ENCODE measurements at regions not wholly inside any gene's neighbourhood (a gene's known extent, or its start where the extent isn't known, plus 50 kb on each side); places are given as distances from the start of the nearest gene placed in this dataset.

DNA sequence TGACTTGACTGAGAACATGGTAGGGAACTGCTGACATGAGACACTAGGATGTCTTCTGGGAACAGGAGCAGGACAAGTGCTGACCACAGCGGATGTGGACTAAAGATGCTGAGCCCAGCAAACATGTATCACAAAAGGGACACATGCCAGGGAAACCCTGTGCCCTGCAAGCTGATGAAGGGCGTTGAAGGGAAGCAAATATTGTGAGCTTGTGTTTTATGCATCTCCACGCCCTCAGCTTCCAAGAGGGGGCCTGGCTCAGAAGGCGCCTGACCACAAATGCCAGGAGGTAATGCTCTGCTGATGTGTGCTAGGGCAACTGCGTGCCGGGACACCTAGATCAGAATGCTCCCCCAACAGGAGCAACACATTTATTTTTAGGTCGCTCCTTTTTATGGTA is 207.3 kb downstream of the CXCL12 start:
- no peak for DNase-seq
- H3K4me3 ChIP-seq (ENCODE audit: low read depth, low read length): no peak overlapping the region
- no peaks in the 10 kb centered on the region for H3K9me3 ChIP-seq (ENCODE audit: severe bottlenecking)
- H3K27ac ChIP-seq: no peak overlapping the region
- TF ChIP-seq, protein P1, sequence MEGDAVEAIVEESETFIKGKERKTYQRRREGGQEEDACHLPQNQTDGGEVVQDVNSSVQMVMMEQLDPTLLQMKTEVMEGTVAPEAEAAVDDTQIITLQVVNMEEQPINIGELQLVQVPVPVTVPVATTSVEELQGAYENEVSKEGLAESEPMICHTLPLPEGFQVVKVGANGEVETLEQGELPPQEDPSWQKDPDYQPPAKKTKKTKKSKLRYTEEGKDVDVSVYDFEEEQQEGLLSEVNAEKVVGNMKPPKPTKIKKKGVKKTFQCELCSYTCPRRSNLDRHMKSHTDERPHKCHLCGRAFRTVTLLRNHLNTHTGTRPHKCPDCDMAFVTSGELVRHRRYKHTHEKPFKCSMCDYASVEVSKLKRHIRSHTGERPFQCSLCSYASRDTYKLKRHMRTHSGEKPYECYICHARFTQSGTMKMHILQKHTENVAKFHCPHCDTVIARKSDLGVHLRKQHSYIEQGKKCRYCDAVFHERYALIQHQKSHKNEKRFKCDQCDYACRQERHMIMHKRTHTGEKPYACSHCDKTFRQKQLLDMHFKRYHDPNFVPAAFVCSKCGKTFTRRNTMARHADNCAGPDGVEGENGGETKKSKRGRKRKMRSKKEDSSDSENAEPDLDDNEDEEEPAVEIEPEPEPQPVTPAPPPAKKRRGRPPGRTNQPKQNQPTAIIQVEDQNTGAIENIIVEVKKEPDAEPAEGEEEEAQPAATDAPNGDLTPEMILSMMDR (IDR thresholded peaks at IDR 0.05; ENCODE audit: low read depth, low read length): no peak
- H3K36me3 ChIP-seq: no peaks in the 10 kb centered on the region
- no peaks in the 10 kb centered on the region for H3K27me3 ChIP-seq (ENCODE audit: insufficient read depth, low read depth, severe bottlenecking)

DNA sequence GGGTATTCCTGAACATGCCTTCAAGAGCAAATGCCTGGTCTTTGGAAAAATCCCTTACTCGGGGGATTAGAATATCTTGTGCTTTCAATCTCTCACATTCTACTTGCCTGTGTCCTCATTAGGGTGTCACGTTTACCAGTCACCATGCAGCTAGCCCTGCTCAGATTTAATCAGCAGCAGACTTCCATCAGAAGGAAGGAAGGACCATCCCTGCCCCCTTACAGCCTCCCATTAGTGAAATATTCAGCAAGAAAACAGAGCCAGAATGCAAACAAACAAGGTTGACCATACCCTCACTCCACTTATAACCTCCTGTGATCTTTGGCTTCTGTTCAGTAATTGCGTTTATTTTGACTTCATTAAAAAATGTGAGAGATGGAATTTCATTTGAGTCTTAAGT is 208.6 kb downstream of the CXCL12 start:
- no peak overlapping the region for H3K4me3 ChIP-seq (ENCODE audit: low read depth, low read length)
- H3K27me3 ChIP-seq (ENCODE audit: insufficient read depth, low read depth, severe bottlenecking): no peaks in the 10 kb centered on the region
- DNase-seq: no peak
- H3K36me3 ChIP-seq: no peaks in the 10 kb centered on the region
- no peak overlapping the region for H3K27ac ChIP-seq
- TF ChIP-seq, protein P1 (IDR thresholded peaks at IDR 0.05; ENCODE audit: low read depth, low read length): no peak
- H3K9me3 ChIP-seq (ENCODE audit: severe bottlenecking): no peaks in the 10 kb centered on the region

DNA sequence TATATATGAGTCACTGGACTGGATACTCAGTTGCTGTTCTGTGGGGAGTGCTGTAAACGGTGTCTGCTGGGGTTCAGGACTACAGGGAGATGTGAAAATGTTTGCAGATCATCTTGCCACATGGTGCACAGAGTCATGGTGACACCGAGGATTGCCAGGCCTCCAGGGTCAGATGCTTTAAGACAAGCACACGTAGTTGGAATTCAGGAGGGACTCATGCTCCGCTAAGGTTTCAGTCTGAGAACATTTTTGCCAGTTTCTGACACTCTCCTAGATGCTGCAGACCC is 211.3 kb downstream of the CXCL12 start:
- no peak overlapping the region for H3K4me3 ChIP-seq (ENCODE audit: low read depth, low read length)
- no peak for DNase-seq
- no peak overlapping the region for H3K27ac ChIP-seq
- TF ChIP-seq, protein P1 (IDR thresholded peaks at IDR 0.05; ENCODE audit: low read depth, low read length): no peak
- H3K27me3 ChIP-seq (ENCODE audit: insufficient read depth, low read depth, severe bottlenecking): no peaks in the 10 kb centered on the region
- no peaks in the 10 kb centered on the region for H3K36me3 ChIP-seq
- no peaks in the 10 kb centered on the region for H3K9me3 ChIP-seq (ENCODE audit: severe bottlenecking)

DNA sequence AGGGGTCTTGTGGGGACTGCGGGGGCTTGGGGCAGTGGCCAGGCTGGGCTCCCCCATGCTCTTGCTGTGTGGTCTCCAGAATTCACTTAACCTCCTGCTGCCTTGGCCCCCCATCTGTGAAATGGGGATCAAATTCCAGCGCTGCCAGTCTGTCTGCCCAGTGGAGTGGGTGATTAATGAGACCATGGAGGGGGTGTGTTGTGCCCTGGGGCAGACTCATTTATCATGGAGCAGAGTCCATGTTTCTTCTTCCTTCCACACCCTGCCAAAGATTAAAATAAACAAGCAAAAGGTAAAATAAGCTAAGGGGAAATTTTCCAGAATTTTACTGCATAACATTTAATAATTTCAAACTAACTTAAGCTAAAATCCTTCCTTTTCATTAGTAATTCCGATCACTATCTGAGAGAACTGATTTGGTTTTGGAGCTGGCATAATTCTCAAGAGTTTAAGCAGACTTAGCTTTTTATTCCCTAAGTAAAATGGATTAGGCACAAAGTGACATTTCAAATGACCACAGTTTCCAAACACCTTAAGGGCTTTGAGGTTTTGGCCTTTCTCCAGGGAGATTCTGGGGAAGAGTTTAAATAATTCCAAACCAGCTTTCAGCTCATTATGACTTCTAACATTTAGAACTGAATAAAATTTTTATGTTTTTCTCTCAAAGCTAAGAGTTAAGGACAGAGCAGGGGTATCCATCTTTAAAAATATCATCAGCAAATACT is 211.9 kb downstream of the CXCL12 start:
- no peaks in the 10 kb centered on the region for H3K36me3 ChIP-seq
- no peak overlapping the region for H3K27ac ChIP-seq
- H3K27me3 ChIP-seq (ENCODE audit: insufficient read depth, low read depth, severe bottlenecking): peaks cover 2% of the 10 kb centered on the region
- H3K4me3 ChIP-seq (ENCODE audit: low read depth, low read length): no peak overlapping the region
- no peak for DNase-seq
- TF ChIP-seq, protein P1 (IDR thresholded peaks at IDR 0.05; ENCODE audit: low read depth, low read length): no peak
- no peaks in the 10 kb centered on the region for H3K9me3 ChIP-seq (ENCODE audit: severe bottlenecking)

DNA sequence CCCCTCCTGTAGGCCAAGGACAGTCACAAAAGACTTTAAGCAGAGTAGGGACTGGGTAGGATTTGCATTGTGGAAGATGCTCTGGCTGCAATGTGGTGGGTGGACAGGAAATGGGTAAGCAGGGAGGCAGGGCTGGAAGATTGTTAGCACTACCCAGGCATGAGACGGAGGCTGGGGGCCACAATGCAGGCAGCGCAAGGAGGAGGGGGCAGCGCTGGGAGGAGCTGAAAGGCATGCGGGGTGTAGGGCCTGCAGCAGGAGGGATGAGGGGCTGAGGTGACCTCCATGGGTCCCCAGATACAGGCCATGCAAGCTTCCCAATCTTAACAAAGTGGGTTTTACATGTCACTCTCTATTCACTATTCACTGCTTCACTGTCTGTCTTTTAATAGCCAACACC is 213.1 kb downstream of the CXCL12 start:
- TF ChIP-seq, protein P1 (IDR thresholded peaks at IDR 0.05; ENCODE audit: low read depth, low read length): no peak
- Histone ChIP-seq H3K36me3 (no peaks in the 10 kb centered on the region), H3K9me3 (ENCODE audit: severe bottlenecking) (no peaks in the 10 kb centered on the region), H3K27me3 (ENCODE audit: insufficient read depth, low read depth, severe bottlenecking) (peaks cover 9% of the 10 kb centered on the region), H3K27ac (no peak overlapping the region), H3K4me3 (ENCODE audit: low read depth, low read length) (no peak overlapping the region)
- no peak for DNase-seq

DNA sequence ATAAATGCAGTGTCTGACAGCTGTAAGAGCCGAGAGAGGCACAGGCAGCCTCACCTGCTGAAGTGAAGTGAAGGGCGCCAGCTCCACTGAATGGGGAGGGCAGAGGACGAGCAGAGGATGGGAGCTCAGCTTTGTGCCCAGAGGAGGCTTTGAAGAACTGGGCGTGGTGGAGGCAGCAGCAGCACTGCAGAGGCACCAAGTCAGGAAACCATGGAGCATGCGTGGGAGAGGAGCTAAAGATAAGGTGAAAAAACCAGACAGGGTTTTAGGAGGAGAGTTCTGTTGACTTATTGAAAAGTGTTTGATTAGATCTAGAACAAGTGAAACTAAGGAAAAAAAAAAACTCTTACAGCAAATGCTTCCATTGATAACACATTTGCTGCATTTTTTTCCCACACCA is 216.4 kb downstream of the CXCL12 start:
- H3K4me3 ChIP-seq (ENCODE audit: low read depth, low read length): no peak overlapping the region
- TF ChIP-seq, protein P1 (IDR thresholded peaks at IDR 0.05; ENCODE audit: low read depth, low read length): no peak

More for the DNA sequence above, 216.4 kb downstream of the CXCL12 start:
- no peak overlapping the region for H3K27ac ChIP-seq
- peaks cover 11% of the 10 kb centered on the region for H3K27me3 ChIP-seq (ENCODE audit: insufficient read depth, low read depth, severe bottlenecking)
- no peaks in the 10 kb centered on the region for H3K36me3 ChIP-seq
- no peaks in the 10 kb centered on the region for H3K9me3 ChIP-seq (ENCODE audit: severe bottlenecking)
- DNase-seq: no peak

All from WERI-Rb-1 (cell line).